GM18870 (cell line): ENCODE measurements at regions not wholly inside any gene's neighbourhood (a gene's known extent, or its start where the extent isn't known, plus 50 kb on each side); places are given as distances from the start of the nearest gene placed in this dataset.
"Not testable (repeated sequence)": the region's sequence is repeated elsewhere in the genome, so short reads cannot be mapped to it uniquely, and the experiment has no call there.

ENCODE experiments used
- ATAC-seq: cut with Tn5 transposase; IDR thresholded peaks from one replicate; pipeline ENCODE4 v1.9.1; 2021; ENCODE audit warnings: moderate library complexity; ENCODE audit not compliant: unreplicated experiment

DNA sequence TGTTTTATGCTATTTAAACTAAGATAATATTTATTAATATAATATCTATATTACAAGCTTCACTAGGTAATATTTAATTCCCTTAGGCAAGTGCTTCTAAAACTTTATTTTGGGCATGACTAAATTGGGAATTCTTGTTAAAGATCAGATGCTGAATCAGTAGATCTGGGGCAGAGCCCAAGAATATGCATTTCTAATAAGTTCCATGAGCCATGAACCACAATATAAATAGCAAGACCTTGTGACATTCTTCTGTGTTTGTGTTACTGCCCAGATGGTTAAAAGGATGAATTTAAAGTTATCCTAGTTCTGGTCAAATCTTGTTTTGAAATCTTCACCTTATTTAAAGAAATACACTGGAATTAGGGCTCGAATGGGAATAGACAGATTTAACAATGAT is 258.4 kb upstream of the CACNA2D1 start:
- no peak for ATAC-seq

DNA sequence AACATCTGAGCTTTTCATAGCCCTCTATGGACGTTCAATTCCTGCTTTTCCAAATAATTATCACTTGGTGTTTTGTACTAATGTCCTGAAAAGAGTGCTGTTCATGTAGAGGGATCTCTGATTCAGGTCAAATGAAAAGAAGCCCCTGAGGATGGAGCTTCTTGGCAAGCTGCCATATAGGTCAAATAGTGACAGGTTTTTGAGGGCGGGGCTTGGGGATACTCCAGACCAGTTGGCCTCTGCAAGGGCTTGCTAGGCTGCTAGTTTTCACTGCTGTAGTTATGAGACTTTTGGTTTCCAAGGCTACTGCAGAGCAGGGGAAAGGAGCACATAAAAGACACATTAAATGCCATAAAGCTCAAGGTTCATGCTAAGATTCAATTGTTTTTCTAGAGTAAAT is 257.2 kb upstream of the CACNA2D1 start:
- no peak for ATAC-seq

DNA sequence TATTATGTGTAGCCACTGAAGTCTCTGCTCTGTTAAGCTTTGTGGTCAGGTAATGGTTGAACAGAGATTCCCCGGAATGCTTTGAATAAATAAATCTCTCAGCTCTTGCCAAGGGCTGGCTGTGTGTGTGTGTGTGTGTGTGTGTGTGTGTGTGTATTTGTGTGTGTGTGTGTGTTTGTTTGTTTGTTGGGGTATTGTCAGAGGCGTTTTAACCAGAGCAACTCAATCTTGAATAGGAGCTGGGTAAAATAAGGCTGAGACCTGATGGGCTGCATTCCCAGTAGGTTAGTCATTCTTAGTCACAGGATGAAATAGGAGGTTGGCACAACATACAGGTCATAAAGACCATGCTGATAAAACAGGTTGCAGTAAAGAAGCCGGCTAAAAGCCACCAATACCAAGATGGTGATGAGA is 256.2 kb upstream of the CACNA2D1 start:
- ATAC-seq: no peak

DNA sequence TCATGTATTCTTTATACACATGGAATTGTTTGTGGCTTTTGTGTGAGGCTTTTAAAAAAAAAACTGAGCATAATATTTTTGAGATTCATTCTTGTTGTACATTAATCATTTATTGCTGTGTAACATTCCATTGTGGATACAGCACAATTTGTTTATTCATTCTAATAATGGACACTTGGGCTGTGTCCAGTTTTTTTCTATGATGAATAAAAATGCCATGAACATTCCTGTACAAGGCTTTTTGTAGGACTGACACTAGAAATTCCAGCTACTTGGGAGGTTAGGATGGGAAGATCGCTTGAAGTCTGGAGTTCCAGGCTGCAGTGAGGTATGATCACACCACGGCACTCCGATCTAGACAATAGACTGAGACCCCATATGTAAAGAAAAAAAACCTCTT is 254.3 kb upstream of the CACNA2D1 start:
- ATAC-seq: no peak

DNA sequence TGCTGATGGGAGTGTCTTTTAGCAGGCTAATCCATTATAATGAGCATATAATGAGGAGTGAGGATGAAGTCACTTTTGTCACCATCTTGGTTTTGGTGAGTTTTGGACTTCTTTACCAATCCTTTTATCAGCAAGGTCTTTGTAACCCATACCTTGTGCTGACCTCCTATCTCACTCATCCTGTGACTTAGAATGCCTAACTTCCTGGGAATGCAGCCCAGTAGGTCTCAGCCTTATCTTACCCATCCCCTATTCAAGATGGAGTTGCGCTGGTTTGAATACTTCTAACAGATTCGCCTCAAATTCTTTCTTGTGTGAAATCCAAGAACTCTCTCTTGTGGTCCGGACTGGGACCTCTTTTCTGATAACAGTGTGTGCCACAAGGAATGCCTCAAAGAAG is 253.1 kb upstream of the CACNA2D1 start:
- no peak for ATAC-seq

GRCh38 chr7:82694022-82694421 is 250.4 kb upstream of the CACNA2D1 start:
- no peak for ATAC-seq

DNA sequence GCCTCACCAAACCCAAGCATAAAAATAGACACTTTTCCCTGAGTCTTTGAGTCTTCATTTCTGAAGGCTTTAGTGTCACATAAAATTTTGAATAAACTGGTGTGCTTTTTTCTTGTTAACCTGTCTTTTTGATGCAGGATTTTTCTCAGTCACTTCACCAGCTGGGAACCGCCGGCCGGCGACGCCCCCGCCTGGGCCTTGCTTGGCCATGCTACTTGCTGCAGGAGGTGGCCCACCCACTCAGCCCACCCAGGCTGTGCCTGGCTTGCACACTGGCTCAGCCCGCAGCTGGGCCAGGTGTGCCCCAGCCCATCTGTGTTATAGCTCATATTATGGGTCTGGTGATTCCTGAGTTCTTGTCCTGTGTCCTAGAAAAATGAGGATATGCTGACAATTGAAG is 247.4 kb upstream of the CACNA2D1 start:
- ATAC-seq: no peak

- no peak for ATAC-seq
Measured at GRCh38 chr7:82685214-82685613, 241.6 kb upstream of the CACNA2D1 start.

GRCh38 chr7:82678716-82679115 is 235.1 kb upstream of the CACNA2D1 start:
- no peak for ATAC-seq

GRCh38 chr7:82678259-82678658 is 234.7 kb upstream of the CACNA2D1 start:
- no peak for ATAC-seq

DNA sequence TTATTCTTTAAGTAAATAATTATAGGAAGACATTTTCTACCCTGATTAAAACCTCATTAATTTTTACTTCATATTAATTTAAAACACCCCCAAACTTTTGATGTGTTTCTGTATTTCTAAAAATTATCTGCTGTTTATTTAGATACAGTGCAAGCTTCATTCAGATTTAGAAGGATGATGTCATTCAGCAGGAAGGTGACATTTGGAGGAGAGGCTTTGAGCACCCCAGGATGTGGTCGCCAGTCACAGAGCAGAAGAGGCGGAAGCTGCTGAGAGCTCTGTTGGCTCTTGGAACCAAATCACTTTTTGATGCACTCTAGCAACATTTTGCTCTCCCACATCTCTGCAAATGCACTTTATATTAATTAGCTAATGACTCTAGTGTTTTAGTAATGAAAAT is 233.9 kb upstream of the CACNA2D1 start:
- peak; percentile 89 for ATAC-seq

DNA sequence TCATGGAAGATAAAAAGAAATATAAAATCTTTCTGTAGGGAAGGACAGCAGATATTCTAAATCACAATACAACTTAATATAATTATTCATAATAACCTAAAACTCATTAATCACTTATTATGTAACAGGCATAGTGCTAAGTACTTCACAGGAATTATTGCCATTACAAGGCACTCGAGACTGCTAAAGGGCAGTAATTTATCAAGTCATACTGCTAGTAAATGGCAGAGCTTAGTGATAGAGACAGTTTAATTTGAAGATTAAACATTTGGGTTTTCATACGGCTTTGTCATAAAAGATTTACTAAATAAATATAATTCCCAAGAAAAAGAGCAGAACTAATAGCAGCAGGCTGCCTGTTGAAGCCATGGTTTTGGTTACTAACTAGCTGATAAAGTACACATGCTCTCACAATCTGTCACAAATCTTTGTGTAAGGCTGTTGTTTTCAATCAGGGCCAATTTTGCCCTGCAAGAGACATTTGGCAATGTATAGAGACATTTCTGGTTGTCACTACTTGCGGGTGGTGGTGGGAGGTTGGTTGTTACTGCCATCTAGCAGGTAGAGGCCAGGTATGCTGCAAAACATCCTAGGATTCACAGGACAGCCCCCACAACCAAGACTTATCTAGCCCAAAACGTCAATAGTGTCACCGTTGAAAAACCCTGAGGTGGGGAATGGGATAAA is 233.3 kb upstream of the CACNA2D1 start:
- ATAC-seq: no peak

- no peak for ATAC-seq
Measured at GRCh38 chr7:82675396-82675795, 231.8 kb upstream of the CACNA2D1 start.

DNA sequence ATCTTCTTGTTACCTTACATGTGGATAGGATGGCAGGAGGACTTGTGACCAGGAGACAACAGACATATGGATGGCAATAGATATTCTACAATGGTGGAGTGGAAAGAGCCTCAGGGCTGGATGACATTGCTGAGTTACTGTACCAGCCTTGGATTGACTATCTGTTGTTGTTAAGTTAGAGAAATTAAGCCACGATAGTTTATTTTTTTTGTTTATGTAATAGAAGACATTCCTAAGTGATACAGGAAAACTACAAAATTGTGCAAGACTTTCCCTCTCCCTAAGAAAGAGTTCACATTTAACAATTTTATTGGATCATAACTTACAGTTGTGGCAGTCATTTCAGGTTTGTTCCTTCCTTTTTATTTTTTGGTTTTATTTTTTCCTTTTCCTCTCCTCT is 230.7 kb upstream of the CACNA2D1 start:
- ATAC-seq: no peak

DNA sequence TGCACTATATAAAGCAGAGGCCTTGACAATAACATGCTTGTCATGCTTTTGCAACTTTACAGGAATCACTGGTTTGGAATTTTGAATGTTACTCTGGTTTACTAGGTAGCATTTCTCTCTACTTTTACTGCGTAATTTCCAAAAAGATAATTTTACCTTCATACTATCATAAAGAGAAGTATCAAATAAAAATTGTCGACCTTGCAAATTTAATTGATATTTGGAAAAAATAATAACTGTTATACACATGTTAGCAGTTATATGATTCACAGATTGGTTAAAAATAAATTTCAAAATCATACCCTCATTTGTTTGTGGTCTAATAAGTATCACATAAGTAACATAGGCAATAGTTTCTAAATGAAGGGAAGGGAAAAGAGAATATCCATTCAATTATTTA is 228.5 kb upstream of the CACNA2D1 start:
- ATAC-seq: no peak

DNA sequence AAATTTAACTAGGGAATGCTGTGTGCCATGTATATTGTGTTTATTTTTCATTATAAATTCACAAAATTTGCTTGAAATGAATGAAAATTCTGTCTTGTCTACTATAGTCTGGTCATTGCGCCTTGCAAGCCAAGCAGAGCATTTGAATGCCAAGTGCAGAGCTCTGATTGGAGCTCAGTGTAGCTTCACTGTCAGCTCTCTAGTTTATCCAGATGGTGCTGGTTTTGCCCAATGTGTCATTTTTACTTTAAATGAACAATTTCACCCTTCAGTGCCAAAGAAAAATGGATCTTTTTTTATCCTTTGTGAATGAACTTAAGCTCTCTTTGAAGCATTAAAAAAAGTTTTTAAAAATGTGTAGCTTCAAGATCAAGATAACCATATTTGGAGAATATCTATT is 225.6 kb upstream of the CACNA2D1 start:
- no peak for ATAC-seq

GRCh38 chr7:82668676-82669075 is 225.1 kb upstream of the CACNA2D1 start:
- ATAC-seq: no peak

GRCh38 chr7:82665966-82666507 is 222.5 kb upstream of the CACNA2D1 start:
- ATAC-seq: no peak

- no peak for ATAC-seq
Measured at GRCh38 chr7:82655965-82656364, 212.4 kb upstream of the CACNA2D1 start.

GRCh38 chr7:82650095-82650494 is 206.5 kb upstream of the CACNA2D1 start:
- not testable (repeated sequence) for ATAC-seq

- no peak for ATAC-seq
Measured at GRCh38 chr7:82633592-82633991, 190.0 kb upstream of the CACNA2D1 start.

DNA sequence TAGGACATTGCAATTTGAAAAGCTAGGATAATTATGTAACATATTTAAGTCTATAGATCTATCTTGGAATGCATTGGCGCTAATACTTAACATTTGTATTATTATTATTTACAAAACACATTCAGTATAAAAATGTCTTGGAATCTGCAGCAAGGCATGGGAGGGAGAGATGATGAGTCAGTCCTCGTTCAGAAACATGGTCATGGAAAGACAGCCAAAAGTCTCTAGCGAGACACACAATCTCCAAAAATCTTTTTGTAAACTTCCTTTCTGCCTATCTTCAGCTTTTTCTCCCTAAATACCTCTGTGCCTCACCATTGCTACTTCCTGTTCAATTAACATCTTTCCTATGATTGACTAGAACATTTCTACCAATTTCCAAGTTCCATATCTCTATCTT is 188.4 kb upstream of the CACNA2D1 start:
- no peak for ATAC-seq

GRCh38 chr7:82629583-82629982 is 186.0 kb upstream of the CACNA2D1 start:
- no peak for ATAC-seq
